Progenitor cell of endocrine pancreas (in vitro differentiated cells): ENCODE measurements at regions not wholly inside any gene's neighbourhood (a gene's known extent, or its start where the extent isn't known, plus 50 kb on each side); places are given as distances from the start of the nearest gene placed in this dataset.
"Not testable (repeated sequence)": the region's sequence is repeated elsewhere in the genome, so short reads cannot be mapped to it uniquely, and the experiment has no call there.

Experiments
- DNase-seq: peaks from one replicate; pipeline ENCODE4 v3.0.0; 2021; ENCODE audit warnings: low spot score; ENCODE audit not compliant: unreplicated experiment
- H3K27ac Mint-ChIP-seq: 2 replicates; pipeline ENCODE4 v1.8.0; 2021; ENCODE audit warnings: mild to moderate bottlenecking, moderate library complexity, mixed read lengths
- H3K27me3 Mint-ChIP-seq: 2 replicates; pipeline ENCODE4 v1.8.0; 2021; ENCODE audit warnings: mixed read lengths
- H3K36me3 Mint-ChIP-seq: 2 replicates; pipeline ENCODE4 v1.8.0; 2022; ENCODE audit warnings: mixed read lengths; ENCODE audit not compliant: insufficient read depth
- H3K4me1 Mint-ChIP-seq: 2 replicates; pipeline ENCODE4 v1.8.0; 2021; ENCODE audit warnings: low read depth, mixed read lengths
- H3K4me3 Mint-ChIP-seq: 2 replicates; pipeline ENCODE4 v1.8.0; 2021; ENCODE audit warnings: low read depth, mild to moderate bottlenecking, moderate library complexity, mixed read lengths
- H3K9me3 Mint-ChIP-seq: 2 replicates; pipeline ENCODE4 v1.8.0; 2021; ENCODE audit warnings: low read depth, mixed read lengths
- CTCF ChIP-seq: fragments of 200-600 bp; sonication (generic); IDR thresholded peaks from one replicate; pipeline ENCODE4 v1.5.0; 2021; ENCODE audit warnings: antibody characterized with exemption, mild to moderate bottlenecking; ENCODE audit not compliant: unreplicated experiment

GRCh38 chr12:45522227-45522626, 207.3 kb upstream of the ARID2 start:
- H3K9me3 Mint-ChIP-seq = peaks cover 42% of the 10 kb centered on the region
- H3K4me3 Mint-ChIP-seq = no peak overlapping the region
- H3K27ac Mint-ChIP-seq = no peak overlapping the region
- no peaks in the 10 kb centered on the region for H3K27me3 Mint-ChIP-seq
- TF ChIP-seq CTCF = no peak
- no peaks in the 10 kb centered on the region for H3K36me3 Mint-ChIP-seq
- no peak for DNase-seq
- no peaks in the 10 kb centered on the region for H3K4me1 Mint-ChIP-seq

- H3K9me3 Mint-ChIP-seq = peaks cover 57% of the 10 kb centered on the region
- H3K4me1 Mint-ChIP-seq, DNase-seq, H3K36me3 Mint-ChIP-seq, H3K4me3 Mint-ChIP-seq, H3K27ac Mint-ChIP-seq, H3K27me3 Mint-ChIP-seq: not testable (repeated sequence)
These were observed 202.7 kb upstream of the ARID2 start for GRCh38 chr12:45526823-45527222.

GRCh38 chr12:45532113-45532512, 197.4 kb upstream of the ARID2 start:
- Mint-ChIP-seq H3K36me3 (peaks cover 1% of the 10 kb centered on the region), H3K9me3 (peaks cover 17% of the 10 kb centered on the region), H3K4me3 (no peak overlapping the region), H3K27me3 (no peaks in the 10 kb centered on the region), H3K4me1 (peaks cover 8% of the 10 kb centered on the region), H3K27ac (no peak overlapping the region)
- DNase-seq = no peak
- no peak for TF ChIP-seq CTCF

DNA sequence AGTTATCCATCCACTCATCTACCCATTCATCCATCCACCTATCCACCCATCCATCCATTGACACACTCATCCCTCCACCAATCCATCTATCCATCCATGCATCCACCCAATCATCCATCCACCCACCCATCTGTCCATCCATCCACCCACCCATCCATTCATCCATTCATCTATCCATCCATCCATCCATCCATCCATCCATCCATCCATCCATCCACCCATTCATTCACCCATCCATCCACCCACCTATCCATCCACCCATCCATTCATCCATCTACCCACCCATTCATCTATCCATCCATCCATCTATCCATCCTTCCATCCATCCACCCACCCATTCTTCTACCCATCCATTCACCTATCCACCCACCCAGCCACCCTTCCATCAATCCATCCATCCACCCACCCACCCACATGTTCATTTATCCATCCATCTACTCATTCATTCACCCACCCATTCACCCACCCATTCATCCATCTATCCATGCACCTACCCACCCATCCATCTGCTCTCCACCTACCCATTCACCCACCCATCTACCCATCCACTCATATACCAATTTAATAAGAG, 193.8 kb upstream of the ARID2 start:
- Mint-ChIP-seq H3K9me3 (no peaks in the 10 kb centered on the region), H3K4me3 (no peak overlapping the region), H3K27me3 (no peaks in the 10 kb centered on the region), H3K36me3 (no peaks in the 10 kb centered on the region), H3K27ac (no peak overlapping the region), H3K4me1 (peaks cover 8% of the 10 kb centered on the region)
- DNase-seq = no peak
- no peak for TF ChIP-seq CTCF

GRCh38 chr12:45536284-45536683, 193.2 kb upstream of the ARID2 start:
- H3K27me3 Mint-ChIP-seq = no peaks in the 10 kb centered on the region
- H3K9me3 Mint-ChIP-seq = no peaks in the 10 kb centered on the region
- no peak for TF ChIP-seq CTCF
- peaks cover 8% of the 10 kb centered on the region for H3K4me1 Mint-ChIP-seq
- DNase-seq = no peak
- H3K36me3 Mint-ChIP-seq = no peaks in the 10 kb centered on the region
- no peak overlapping the region for H3K4me3 Mint-ChIP-seq
- no peak overlapping the region for H3K27ac Mint-ChIP-seq

DNA sequence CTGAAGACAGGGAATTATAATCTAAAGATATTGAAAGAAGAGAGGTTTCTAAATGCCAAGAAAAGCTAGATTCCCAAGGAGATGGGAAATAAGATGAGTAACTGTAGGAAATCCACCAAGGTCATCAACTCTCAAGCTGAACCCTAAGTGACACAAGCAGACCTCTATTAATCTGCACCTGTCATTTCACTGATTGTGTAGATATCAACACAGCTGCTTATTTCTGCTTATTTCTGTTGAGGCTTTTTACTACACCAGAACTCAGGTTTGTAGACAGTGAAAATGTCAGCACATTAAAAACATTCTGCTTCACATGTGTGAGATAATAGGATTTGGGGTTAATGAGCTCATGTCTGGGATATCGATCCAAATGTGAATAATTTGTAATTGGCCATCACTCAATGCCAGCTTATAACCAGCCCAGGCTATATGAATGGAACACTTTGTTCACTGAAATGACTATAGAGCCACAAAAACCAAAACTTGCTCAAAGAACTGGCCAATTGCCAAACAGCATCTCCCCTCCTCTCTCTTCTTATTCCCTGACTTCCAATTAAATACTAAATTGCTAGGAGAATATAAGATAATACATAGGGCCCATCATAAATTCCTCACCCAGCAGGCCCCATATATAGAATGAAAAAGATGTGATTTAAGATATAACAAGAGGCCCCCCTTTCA, 188.7 kb upstream of the ARID2 start:
- TF ChIP-seq CTCF = no peak
- no peak overlapping the region for H3K27ac Mint-ChIP-seq
- H3K4me1 Mint-ChIP-seq = no peaks in the 10 kb centered on the region
- no peak overlapping the region for H3K4me3 Mint-ChIP-seq
- H3K9me3 Mint-ChIP-seq = no peaks in the 10 kb centered on the region
- DNase-seq = no peak
- no peaks in the 10 kb centered on the region for H3K27me3 Mint-ChIP-seq
- no peaks in the 10 kb centered on the region for H3K36me3 Mint-ChIP-seq
